HEK293 (cell line): ENCODE measurements at regions not wholly inside any gene's neighbourhood (a gene's known extent, or its start where the extent isn't known, plus 50 kb on each side); places are given as distances from the start of the nearest gene placed in this dataset.

Source experiments
- CTCF ChIA-PET: fragments of 350-600 bp; formaldehyde crosslinking; extraction: SDS; loops from one replicate; lab custom pipeline; 2021; ENCODE audit warnings: antibody characterized with exemption; lab: Yijun Ruan, JAX
- POLR2A ChIA-PET: fragments of 300-600 bp; formaldehyde crosslinking; extraction: SDS; loops from one replicate; lab custom pipeline; 2020; ENCODE audit warnings: antibody characterized with exemption, inconsistent platforms; lab: Yijun Ruan, JAX
- H3K27ac ChIP-seq: fragments of 200-500 bp; sonication (Bioruptor generic); 2 replicates; pipeline ENCODE4 v1.5.1; 2014; ENCODE audit warnings: low read depth, low read length, control low read depth, inconsistent platforms; ENCODE audit errors: extremely low read depth
- H3K36me3 ChIP-seq, 2 experiments: fragments of 200-500 bp in 1 of 2; sonication (Bioruptor generic) in 1 of 2; 1 replicate in 1 of 2; 2 replicates in 1 of 2; pipeline ENCODE4 v1.5.1; 2014 to 2017; ENCODE audit warnings: inconsistent platforms in 2 of 2, low read length in 2 of 2; ENCODE audit not compliant: control insufficient read depth in 2 of 2, insufficient read depth in 1 of 2
- H3K4me1 ChIP-seq: fragments of 200-500 bp; sonication (Bioruptor generic); 2 replicates; pipeline ENCODE4 v1.5.1; 2014; ENCODE audit warnings: mild to moderate bottlenecking, low read length, inconsistent platforms; ENCODE audit not compliant: control insufficient read depth, insufficient read depth
- H3K4me3 ChIP-seq: 2 replicates; pipeline ENCODE4 v1.5.1; 2011; ENCODE audit warnings: low read depth, mild to moderate bottlenecking, control low read depth, low read length, moderate library complexity
- H3K9me3 ChIP-seq: fragments of 200-500 bp; sonication (Bioruptor generic); 2 replicates; pipeline ENCODE4 v1.5.1; 2014; ENCODE audit warnings: low read depth, low read length, inconsistent platforms; ENCODE audit not compliant: control insufficient read depth, insufficient read depth
- BCL11A ChIP-seq: fragments of 450-650 bp; formaldehyde crosslinking; IDR thresholded peaks from 2 replicates; pipeline ENCODE4 v1.5.1; 2016; ENCODE audit warnings: low read depth, missing biosample characterization, missing genetic modification characterization
- SCRT2 ChIP-seq: fragments of 450-650 bp; formaldehyde crosslinking; IDR thresholded peaks from 2 replicates; pipeline ENCODE4 v1.5.1; 2016; ENCODE audit warnings: missing biosample characterization, missing genetic modification characterization
- ZNF174 ChIP-seq: fragments of 450-650 bp; formaldehyde crosslinking; IDR thresholded peaks from 2 replicates; pipeline ENCODE4 v1.5.0; 2017; ENCODE audit warnings: missing biosample characterization, mild to moderate bottlenecking, missing genetic modification characterization
- ZNF211 ChIP-seq: fragments of 450-650 bp; formaldehyde crosslinking; IDR thresholded peaks from 2 replicates; pipeline ENCODE4 v1.5.1; 2016; ENCODE audit warnings: low read depth, missing biosample characterization, missing genetic modification characterization
- ZNF214 ChIP-seq: fragments of 450-650 bp; formaldehyde crosslinking; IDR thresholded peaks from 2 replicates; pipeline ENCODE4 v1.5.1; 2017; ENCODE audit warnings: missing biosample characterization, mild to moderate bottlenecking, missing genetic modification characterization, borderline replicate concordance
- ZNF394 ChIP-seq: fragments of 450-650 bp; formaldehyde crosslinking; IDR thresholded peaks from 2 replicates; pipeline ENCODE4 v1.5.1; 2016; ENCODE audit warnings: missing biosample characterization, missing genetic modification characterization, mild to moderate bottlenecking, moderate library complexity, borderline replicate concordance
- ZNF426 ChIP-seq: fragments of 450-650 bp; formaldehyde crosslinking; IDR thresholded peaks from 2 replicates; pipeline ENCODE4 v1.5.1; 2017; ENCODE audit warnings: missing biosample characterization, missing genetic modification characterization, mild to moderate bottlenecking, inconsistent platforms, moderate library complexity
- ZNF560 ChIP-seq: fragments of 450-650 bp; formaldehyde crosslinking; IDR thresholded peaks from 2 replicates; pipeline ENCODE4 v1.5.1; 2017; ENCODE audit warnings: missing biosample characterization, missing genetic modification characterization, borderline replicate concordance
- TF ChIP-seq, protein P1 (sequence below): fragments of 450-650 bp; formaldehyde crosslinking; IDR thresholded peaks from 2 replicates; pipeline ENCODE4 v1.5.1; 2017; ENCODE audit warnings: missing biosample characterization, missing genetic modification characterization
- TF ChIP-seq, protein P2 (sequence below): fragments of 450-650 bp; formaldehyde crosslinking; IDR thresholded peaks from 2 replicates; pipeline ENCODE4 v1.5.1; 2016; ENCODE audit warnings: missing biosample characterization, missing genetic modification characterization
- TF ChIP-seq, protein P3 (sequence below): fragments of 450-650 bp; formaldehyde crosslinking; IDR thresholded peaks from 2 replicates; pipeline ENCODE4 v1.5.1; 2016; ENCODE audit warnings: missing biosample characterization, missing genetic modification characterization
- TF ChIP-seq, protein P4 (sequence below): fragments of 450-650 bp; formaldehyde crosslinking; IDR thresholded peaks from 2 replicates; pipeline ENCODE4 v1.5.1; 2016; ENCODE audit warnings: missing biosample characterization, missing genetic modification characterization
- TF ChIP-seq, protein P5 (sequence below): fragments of 450-650 bp; formaldehyde crosslinking; IDR thresholded peaks from 2 replicates; pipeline ENCODE4 v1.5.1; 2016; ENCODE audit warnings: missing biosample characterization, missing genetic modification characterization, low read depth

DNA sequence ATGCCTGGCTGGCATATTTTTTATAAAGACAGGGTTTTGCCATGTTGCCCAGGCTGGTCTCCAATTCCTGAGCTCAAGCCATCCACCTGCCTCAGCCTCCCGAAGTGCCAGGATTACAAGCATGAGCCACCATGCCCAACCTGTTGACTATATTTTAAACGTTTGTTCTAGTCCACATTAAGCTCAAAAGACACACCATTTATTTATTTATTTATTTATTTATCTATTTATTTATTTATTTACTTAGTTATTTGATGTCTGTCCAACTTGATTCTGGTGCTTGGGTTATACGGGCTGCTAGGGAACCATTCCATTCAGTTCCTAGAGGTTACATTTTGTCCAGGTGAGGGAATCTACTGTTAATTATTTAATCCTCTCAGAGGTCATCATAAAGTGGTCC lies 98.1 kb upstream of the ADGRL4 start (continued):
- TF ChIP-seq, protein P1, sequence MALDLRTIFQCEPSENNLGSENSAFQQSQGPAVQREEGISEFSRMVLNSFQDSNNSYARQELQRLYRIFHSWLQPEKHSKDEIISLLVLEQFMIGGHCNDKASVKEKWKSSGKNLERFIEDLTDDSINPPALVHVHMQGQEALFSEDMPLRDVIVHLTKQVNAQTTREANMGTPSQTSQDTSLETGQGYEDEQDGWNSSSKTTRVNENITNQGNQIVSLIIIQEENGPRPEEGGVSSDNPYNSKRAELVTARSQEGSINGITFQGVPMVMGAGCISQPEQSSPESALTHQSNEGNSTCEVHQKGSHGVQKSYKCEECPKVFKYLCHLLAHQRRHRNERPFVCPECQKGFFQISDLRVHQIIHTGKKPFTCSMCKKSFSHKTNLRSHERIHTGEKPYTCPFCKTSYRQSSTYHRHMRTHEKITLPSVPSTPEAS (tag by site-specific recombination), result no peak
- TF ChIP-seq ZNF214 (tag by site-specific recombination), result no peak
- TF ChIP-seq ZNF174, result no peak
- TF ChIP-seq ZNF426 (tag by site-specific recombination), result peak; percentile 51
- no peak for TF ChIP-seq ZNF211
- no peak for TF ChIP-seq BCL11A (tag by site-specific recombination)
- TF ChIP-seq, protein P2, sequence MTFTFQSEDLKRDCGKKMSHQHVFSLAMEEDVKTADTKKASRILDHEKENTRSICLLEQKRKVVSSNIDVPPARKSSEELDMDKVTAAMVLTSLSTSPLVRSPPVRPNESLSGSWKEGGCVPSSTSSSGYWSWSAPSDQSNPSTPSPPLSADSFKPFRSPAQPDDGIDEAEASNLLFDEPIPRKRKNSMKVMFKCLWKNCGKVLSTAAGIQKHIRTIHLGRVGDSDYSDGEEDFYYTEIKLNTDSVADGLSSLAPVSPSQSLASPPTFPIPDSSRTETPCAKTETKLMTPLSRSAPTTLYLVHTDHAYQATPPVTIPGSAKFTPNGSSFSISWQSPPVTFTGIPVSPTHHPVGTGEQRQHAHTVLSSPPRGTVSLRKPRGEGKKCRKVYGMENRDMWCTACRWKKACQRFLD (tag by site-specific recombination), result no peak
- TF ChIP-seq ZNF560 (tag by site-specific recombination), result no peak
- TF ChIP-seq, all 188 proteins: peak for 7

DNA sequence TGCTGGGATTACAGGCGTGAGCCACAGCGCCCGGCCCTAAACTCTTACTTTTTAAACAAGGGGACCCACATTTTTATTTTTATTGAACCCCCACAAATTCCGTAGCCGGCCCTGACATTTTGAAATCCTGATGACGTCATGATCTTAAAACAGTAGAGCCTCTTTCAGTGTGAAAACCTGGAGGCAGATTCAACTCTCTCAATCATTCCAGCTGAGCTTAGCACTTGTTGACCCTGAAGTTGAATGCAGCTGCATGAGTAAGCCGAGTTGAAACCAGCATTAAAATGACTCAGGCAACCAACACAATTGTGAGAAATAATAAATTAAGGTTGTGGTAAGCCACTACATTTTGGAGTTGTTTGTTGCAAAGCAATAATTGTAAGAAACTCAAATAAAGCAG lies 93.9 kb upstream of the ADGRL4 start:
- CTCF ChIA-PET, result no interaction called here

DNA sequence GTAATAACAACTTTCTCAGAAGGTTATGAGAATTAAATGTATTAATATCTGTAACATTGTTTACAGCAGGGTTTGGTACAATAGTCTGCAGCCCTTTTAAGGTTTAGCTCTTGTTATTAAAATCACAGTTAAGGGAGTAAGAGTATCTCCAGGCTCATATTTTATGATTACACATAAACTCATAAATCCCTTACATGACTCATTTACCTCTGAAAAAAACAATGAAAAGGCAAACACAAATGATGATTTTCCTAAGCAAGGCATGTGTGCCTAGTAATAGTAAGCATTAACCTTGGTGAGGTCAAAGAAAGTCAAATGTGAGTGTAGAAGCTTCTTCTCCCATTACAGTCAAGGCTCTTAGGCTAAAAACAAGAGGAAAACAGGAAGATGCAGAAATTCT lies 84.5 kb upstream of the ADGRL4 start:
- no peaks in the 10 kb centered on the region for H3K36me3 ChIP-seq
- no peaks in the 10 kb centered on the region for H3K9me3 ChIP-seq
- H3K4me3 ChIP-seq, result no peak overlapping the region
- no peak for TF ChIP-seq ZNF394 (tag by site-specific recombination)
- TF ChIP-seq, protein P3, sequence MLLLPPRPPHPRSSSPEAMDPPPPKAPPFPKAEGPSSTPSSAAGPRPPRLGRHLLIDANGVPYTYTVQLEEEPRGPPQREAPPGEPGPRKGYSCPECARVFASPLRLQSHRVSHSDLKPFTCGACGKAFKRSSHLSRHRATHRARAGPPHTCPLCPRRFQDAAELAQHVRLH (tag by site-specific recombination), result no peak
- H3K27ac ChIP-seq, result no peak overlapping the region
- ChIA-PET CTCF (interaction anchor here (0.6 kb wide), 1 partner anchor 277 kb away, joined by 3 read pairs; no protein-coding TSS in a partner anchor), POLR2A (no interaction called here)
- no peaks in the 10 kb centered on the region for H3K4me1 ChIP-seq

More for the DNA sequence above, 93.9 kb upstream of the ADGRL4 start:
- H3K4me1 ChIP-seq, result no peaks in the 10 kb centered on the region
- POLR2A ChIA-PET, result interaction anchor here (0.7 kb wide), 1 partner anchor 31 kb away, joined by 5 read pairs; no protein-coding TSS in a partner anchor
- no peak overlapping the region for H3K27ac ChIP-seq
- 0 out of 2 replicates have a peak, but pooled peaks have one; percentile 12 for TF ChIP-seq SCRT2
- TF ChIP-seq, protein P4, sequence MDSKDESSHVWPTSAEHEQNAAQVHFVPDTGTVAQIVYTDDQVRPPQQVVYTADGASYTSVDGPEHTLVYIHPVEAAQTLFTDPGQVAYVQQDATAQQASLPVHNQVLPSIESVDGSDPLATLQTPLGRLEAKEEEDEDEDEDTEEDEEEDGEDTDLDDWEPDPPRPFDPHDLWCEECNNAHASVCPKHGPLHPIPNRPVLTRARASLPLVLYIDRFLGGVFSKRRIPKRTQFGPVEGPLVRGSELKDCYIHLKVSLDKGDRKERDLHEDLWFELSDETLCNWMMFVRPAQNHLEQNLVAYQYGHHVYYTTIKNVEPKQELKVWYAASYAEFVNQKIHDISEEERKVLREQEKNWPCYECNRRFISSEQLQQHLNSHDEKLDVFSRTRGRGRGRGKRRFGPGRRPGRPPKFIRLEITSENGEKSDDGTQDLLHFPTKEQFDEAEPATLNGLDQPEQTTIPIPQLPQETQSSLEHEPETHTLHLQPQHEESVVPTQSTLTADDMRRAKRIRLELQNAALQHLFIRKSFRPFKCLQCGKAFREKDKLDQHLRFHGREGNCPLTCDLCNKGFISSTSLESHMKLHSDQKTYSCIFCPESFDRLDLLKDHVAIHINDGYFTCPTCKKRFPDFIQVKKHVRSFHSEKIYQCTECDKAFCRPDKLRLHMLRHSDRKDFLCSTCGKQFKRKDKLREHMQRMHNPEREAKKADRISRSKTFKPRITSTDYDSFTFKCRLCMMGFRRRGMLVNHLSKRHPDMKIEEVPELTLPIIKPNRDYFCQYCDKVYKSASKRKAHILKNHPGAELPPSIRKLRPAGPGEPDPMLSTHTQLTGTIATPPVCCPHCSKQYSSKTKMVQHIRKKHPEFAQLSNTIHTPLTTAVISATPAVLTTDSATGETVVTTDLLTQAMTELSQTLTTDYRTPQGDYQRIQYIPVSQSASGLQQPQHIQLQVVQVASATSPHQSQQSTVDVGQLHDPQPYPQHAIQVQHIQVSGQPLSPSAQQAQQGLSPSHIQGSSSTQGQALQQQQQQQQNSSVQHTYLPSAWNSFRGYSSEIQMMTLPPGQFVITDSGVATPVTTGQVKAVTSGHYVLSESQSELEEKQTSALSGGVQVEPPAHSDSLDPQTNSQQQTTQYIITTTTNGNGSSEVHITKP (tag by site-specific recombination), result no peak
- TF ChIP-seq, protein P5, sequence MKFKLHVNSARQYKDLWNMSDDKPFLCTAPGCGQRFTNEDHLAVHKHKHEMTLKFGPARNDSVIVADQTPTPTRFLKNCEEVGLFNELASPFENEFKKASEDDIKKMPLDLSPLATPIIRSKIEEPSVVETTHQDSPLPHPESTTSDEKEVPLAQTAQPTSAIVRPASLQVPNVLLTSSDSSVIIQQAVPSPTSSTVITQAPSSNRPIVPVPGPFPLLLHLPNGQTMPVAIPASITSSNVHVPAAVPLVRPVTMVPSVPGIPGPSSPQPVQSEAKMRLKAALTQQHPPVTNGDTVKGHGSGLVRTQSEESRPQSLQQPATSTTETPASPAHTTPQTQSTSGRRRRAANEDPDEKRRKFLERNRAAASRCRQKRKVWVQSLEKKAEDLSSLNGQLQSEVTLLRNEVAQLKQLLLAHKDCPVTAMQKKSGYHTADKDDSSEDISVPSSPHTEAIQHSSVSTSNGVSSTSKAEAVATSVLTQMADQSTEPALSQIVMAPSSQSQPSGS, result peak; percentile 73; the same call in 1 of the 2 replicates
- H3K4me3 ChIP-seq, result no peak overlapping the region
- no peaks in the 10 kb centered on the region for H3K9me3 ChIP-seq
- H3K36me3 ChIP-seq, result no peaks in the 10 kb centered on the region
